ENCODE measurements at regions not wholly inside any gene's neighbourhood (a gene's known extent, or its start where the extent isn't known, plus 50 kb on each side); places are given as distances from the start of the nearest gene placed in this dataset.

DNA sequence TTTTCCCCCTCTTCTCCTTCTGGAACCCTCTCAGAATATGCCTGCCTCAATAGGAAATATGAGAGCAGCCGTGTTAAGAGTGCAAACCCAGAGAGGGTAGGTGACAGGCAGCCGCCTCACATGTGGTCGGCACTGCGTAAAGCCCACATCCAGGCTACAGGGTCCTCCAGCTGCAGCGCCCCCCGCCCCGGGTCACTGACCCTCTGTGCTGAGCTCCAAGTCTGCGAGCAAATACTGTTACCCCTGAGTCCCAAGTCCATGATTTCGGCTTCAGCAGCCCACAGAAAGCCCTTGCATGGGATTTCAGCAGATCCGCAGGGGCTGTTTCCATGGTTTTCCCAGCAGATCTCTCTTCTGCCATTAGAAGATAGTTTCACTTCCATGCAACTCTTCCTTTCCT lies 186.9 kb upstream of the IRS2 start (continued):
- TF ChIP-seq, protein P1, sequence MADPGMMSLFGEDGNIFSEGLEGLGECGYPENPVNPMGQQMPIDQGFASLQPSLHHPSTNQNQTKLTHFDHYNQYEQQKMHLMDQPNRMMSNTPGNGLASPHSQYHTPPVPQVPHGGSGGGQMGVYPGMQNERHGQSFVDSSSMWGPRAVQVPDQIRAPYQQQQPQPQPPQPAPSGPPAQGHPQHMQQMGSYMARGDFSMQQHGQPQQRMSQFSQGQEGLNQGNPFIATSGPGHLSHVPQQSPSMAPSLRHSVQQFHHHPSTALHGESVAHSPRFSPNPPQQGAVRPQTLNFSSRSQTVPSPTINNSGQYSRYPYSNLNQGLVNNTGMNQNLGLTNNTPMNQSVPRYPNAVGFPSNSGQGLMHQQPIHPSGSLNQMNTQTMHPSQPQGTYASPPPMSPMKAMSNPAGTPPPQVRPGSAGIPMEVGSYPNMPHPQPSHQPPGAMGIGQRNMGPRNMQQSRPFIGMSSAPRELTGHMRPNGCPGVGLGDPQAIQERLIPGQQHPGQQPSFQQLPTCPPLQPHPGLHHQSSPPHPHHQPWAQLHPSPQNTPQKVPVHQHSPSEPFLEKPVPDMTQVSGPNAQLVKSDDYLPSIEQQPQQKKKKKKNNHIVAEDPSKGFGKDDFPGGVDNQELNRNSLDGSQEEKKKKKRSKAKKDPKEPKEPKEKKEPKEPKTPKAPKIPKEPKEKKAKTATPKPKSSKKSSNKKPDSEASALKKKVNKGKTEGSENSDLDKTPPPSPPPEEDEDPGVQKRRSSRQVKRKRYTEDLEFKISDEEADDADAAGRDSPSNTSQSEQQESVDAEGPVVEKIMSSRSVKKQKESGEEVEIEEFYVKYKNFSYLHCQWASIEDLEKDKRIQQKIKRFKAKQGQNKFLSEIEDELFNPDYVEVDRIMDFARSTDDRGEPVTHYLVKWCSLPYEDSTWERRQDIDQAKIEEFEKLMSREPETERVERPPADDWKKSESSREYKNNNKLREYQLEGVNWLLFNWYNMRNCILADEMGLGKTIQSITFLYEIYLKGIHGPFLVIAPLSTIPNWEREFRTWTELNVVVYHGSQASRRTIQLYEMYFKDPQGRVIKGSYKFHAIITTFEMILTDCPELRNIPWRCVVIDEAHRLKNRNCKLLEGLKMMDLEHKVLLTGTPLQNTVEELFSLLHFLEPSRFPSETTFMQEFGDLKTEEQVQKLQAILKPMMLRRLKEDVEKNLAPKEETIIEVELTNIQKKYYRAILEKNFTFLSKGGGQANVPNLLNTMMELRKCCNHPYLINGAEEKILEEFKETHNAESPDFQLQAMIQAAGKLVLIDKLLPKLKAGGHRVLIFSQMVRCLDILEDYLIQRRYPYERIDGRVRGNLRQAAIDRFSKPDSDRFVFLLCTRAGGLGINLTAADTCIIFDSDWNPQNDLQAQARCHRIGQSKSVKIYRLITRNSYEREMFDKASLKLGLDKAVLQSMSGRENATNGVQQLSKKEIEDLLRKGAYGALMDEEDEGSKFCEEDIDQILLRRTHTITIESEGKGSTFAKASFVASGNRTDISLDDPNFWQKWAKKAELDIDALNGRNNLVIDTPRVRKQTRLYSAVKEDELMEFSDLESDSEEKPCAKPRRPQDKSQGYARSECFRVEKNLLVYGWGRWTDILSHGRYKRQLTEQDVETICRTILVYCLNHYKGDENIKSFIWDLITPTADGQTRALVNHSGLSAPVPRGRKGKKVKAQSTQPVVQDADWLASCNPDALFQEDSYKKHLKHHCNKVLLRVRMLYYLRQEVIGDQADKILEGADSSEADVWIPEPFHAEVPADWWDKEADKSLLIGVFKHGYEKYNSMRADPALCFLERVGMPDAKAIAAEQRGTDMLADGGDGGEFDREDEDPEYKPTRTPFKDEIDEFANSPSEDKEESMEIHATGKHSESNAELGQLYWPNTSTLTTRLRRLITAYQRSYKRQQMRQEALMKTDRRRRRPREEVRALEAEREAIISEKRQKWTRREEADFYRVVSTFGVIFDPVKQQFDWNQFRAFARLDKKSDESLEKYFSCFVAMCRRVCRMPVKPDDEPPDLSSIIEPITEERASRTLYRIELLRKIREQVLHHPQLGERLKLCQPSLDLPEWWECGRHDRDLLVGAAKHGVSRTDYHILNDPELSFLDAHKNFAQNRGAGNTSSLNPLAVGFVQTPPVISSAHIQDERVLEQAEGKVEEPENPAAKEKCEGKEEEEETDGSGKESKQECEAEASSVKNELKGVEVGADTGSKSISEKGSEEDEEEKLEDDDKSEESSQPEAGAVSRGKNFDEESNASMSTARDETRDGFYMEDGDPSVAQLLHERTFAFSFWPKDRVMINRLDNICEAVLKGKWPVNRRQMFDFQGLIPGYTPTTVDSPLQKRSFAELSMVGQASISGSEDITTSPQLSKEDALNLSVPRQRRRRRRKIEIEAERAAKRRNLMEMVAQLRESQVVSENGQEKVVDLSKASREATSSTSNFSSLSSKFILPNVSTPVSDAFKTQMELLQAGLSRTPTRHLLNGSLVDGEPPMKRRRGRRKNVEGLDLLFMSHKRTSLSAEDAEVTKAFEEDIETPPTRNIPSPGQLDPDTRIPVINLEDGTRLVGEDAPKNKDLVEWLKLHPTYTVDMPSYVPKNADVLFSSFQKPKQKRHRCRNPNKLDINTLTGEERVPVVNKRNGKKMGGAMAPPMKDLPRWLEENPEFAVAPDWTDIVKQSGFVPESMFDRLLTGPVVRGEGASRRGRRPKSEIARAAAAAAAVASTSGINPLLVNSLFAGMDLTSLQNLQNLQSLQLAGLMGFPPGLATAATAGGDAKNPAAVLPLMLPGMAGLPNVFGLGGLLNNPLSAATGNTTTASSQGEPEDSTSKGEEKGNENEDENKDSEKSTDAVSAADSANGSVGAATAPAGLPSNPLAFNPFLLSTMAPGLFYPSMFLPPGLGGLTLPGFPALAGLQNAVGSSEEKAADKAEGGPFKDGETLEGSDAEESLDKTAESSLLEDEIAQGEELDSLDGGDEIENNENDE (IDR thresholded peaks at IDR 0.05; ENCODE audit: low read depth, low read length) = no peak
- no peak for TF ChIP-seq ZNF696 (CRISPR knock-in tag; conservative IDR thresholded peaks at IDR 0.05)
- TF ChIP-seq CREB1 (IDR thresholded peaks at IDR 0.05) = no peak
- TF ChIP-seq CREB1 (CRISPR knock-in tag; IDR thresholded peaks at IDR 0.05) = no peak
